K562 (cell line): ENCODE measurements at regions not wholly inside any gene's neighbourhood (a gene's known extent, or its start where the extent isn't known, plus 50 kb on each side); places are given as distances from the start of the nearest gene placed in this dataset.

ENCODE experiments used
- ATAC-seq: fragments of 200-7000 bp; cut with Tn5 transposase; 3 replicates; pipeline ENCODE4 v1.9.1; 2020; ENCODE audit warnings: moderate library complexity
- BruUV-seq: library from RNA; stranded (reverse); fragments of 400-500 nt; replicated peaks from 2 replicates; lab custom pipeline; 2021; lab: Mats Ljungman, UMichigan
- CTCF ChIA-PET: fragments of 300-600 bp; formaldehyde crosslinking; extraction: SDS; loops from one replicate; lab custom pipeline; 2021; ENCODE audit warnings: low intra/inter-chr PET ratio; lab: Yijun Ruan, JAX
- POLR2A ChIA-PET: fragments of 300-600, 350-650 bp; sonication (Branson Sonifier 250); formaldehyde crosslinking; extraction: SDS; loops from one replicate; lab custom pipeline; 2021; ENCODE audit warnings: antibody characterized with exemption, inconsistent platforms; lab: Yijun Ruan, JAX
- DNase-seq, 4 experiments: peaks; one replicate each; pipeline versions ENCODE4 v3.0.0 to v3.0.0-alpha.2; 2011 to 2018; ENCODE audit warnings: low spot score in 3 of 4, mixed read lengths in 3 of 4; ENCODE audit errors: extremely low read depth in 1 of 4
- FAIRE-seq: peaks from 2 replicates; lab custom pipeline; 2011; peaks lifted over from hg19 to GRCh38; lab: Jason Lieb, UNC
- H2AFZ ChIP-seq: 2 replicates; pipeline ENCODE4 v1.6.0; 2011; ENCODE audit warnings: low read depth, low read length, control low read depth, inconsistent platforms
- H3K27ac ChIP-seq: fragments of 200-600 bp; 3 replicates; pipeline ENCODE4 v1.8.0; 2011; ENCODE audit warnings: low read depth, mild to moderate bottlenecking, control low read depth, inconsistent platforms, low read length, moderate library complexity, mixed read lengths; ENCODE audit errors: extremely low read depth
- H3K27me3 ChIP-seq, 2 experiments: fragments of 300-600 bp in 1 of 2; 2 replicates in 1 of 2; 3 replicates in 1 of 2; pipeline versions ENCODE4 v1.6.0 to v1.8.0; 2011; ENCODE audit warnings: inconsistent platforms in 2 of 2, low read length in 2 of 2, mild to moderate bottlenecking in 1 of 2, mixed read lengths in 1 of 2, moderate library complexity in 1 of 2; ENCODE audit not compliant: control insufficient read depth in 2 of 2, insufficient read depth in 2 of 2
- H3K36me3 ChIP-seq: fragments of 300-600 bp; 3 replicates; pipeline ENCODE4 v1.8.0; 2011; ENCODE audit warnings: mild to moderate bottlenecking, low read length, inconsistent platforms; ENCODE audit not compliant: control insufficient read depth, insufficient read depth
- H3K4me1 ChIP-seq, 2 experiments: fragments of 200-600 bp in 1 of 2; replicated peaks in 1 of 2; 2 replicates in 1 of 2; 3 replicates in 1 of 2; pipeline versions ENCODE4 v1.5.1 to v1.8.0; 2011; ENCODE audit warnings: inconsistent platforms in 2 of 2, low read length in 2 of 2, mild to moderate bottlenecking in 1 of 2, mixed read lengths in 1 of 2, moderate library complexity in 1 of 2; ENCODE audit not compliant: control insufficient read depth in 2 of 2, insufficient read depth in 2 of 2
- H3K4me2 ChIP-seq: 2 replicates; pipeline ENCODE4 v1.6.1; 2011; ENCODE audit warnings: low read length, control low read depth, inconsistent platforms, mixed read lengths; ENCODE audit not compliant: insufficient read depth
- H3K4me3 ChIP-seq: fragments of 200-600 bp; sonication (generic), shearing (Covaris generic); 2 replicates; pipeline ENCODE4 v1.5.1; 2016; ENCODE audit warnings: control low read depth, inconsistent platforms
- H3K79me2 ChIP-seq: fragments of 200-600 bp; 3 replicates; pipeline ENCODE4 v1.8.0; 2011; ENCODE audit warnings: low read length, inconsistent platforms; ENCODE audit not compliant: control insufficient read depth, insufficient read depth
- H3K9ac ChIP-seq, 2 experiments: 2 replicates each; pipeline versions ENCODE4 v1.6.0 to v1.6.1; 2011; ENCODE audit warnings: low read depth in 2 of 2, low read length in 2 of 2, control low read depth in 1 of 2, inconsistent platforms in 1 of 2, mild to moderate bottlenecking in 1 of 2, mixed read lengths in 1 of 2; ENCODE audit not compliant: insufficient read depth in 1 of 2
- H3K9me1 ChIP-seq: one replicate; pipeline ENCODE4 v1.6.0; 2011; ENCODE audit warnings: inconsistent platforms, mild to moderate bottlenecking, low read length, moderate library complexity; ENCODE audit not compliant: control insufficient read depth, insufficient read depth
- H3K9me3 ChIP-seq: replicated peaks from 2 replicates; pipeline ENCODE4 v1.5.1; 2011; ENCODE audit warnings: low read depth, low read length, inconsistent platforms; ENCODE audit not compliant: control insufficient read depth, insufficient read depth
- H4K20me1 ChIP-seq: replicated peaks from 2 replicates; pipeline ENCODE4 v1.6.1; 2011; ENCODE audit warnings: low read length, inconsistent platforms, mixed read lengths; ENCODE audit not compliant: control insufficient read depth, insufficient read depth
- CBX8 ChIP-seq: fragments of 200-600 bp; sonication (generic); IDR thresholded peaks from 2 replicates; pipeline ENCODE4 v1.6.1; 2012; ENCODE audit warnings: borderline replicate concordance, mixed run types, low read depth, mild to moderate bottlenecking, moderate library complexity, mixed read lengths, low read length, control low read depth, inconsistent platforms; ENCODE audit not compliant: poor library complexity, severe bottlenecking; ENCODE audit errors: extremely low read depth
- EP400 ChIP-seq: fragments of 450-650 bp; IDR thresholded peaks from 2 replicates; pipeline ENCODE4 v1.6.1; 2017; ENCODE audit warnings: antibody characterized with exemption, mild to moderate bottlenecking, moderate library complexity
- GTF2E2 ChIP-seq: fragments of 200-800 bp; sonication (Bioruptor generic); IDR thresholded peaks from 2 replicates; pipeline ENCODE4 v1.6.1; 2016; ENCODE audit warnings: missing genetic modification characterization, missing compliant biosample characterization
- HDAC6 ChIP-seq: IDR thresholded peaks from 2 replicates; pipeline ENCODE4 v1.6.1; 2012; ENCODE audit warnings: low read depth, mild to moderate bottlenecking, control low read depth, inconsistent platforms, low read length, moderate library complexity
- KLF10 ChIP-seq: fragments of 250-450 bp; sonication (Bioruptor Pico); IDR thresholded peaks from 2 replicates; pipeline ENCODE4 v1.6.1; 2021; ENCODE audit warnings: matching md5 sums
- MYC ChIP-seq, 2 experiments: fragments of 250-450 bp in 1 of 2; sonication (Bioruptor Pico) in 1 of 2; IDR thresholded peaks; 2 replicates each; pipeline versions ENCODE4 v1.5.1 to v1.6.1; 2012 to 2021; ENCODE audit warnings: low read depth in 2 of 2, borderline replicate concordance in 1 of 2, improper control_type of control experiment in 1 of 2, low read length in 1 of 2, mild to moderate bottlenecking in 1 of 2, moderate library complexity in 1 of 2
- NEUROD1 ChIP-seq: fragments of 150-350 bp; IDR thresholded peaks from 2 replicates; pipeline ENCODE4 v1.6.1; 2014; ENCODE audit warnings: borderline replicate concordance, low read length, low read depth; ENCODE audit not compliant: partially characterized antibody
- POLR2AphosphoS5 ChIP-seq: IDR thresholded peaks from 2 replicates; pipeline ENCODE4 v1.6.1; 2011; ENCODE audit warnings: mild to moderate bottlenecking, low read depth, low read length, moderate library complexity; ENCODE audit not compliant: control insufficient read depth, insufficient read depth
- PTTG1 ChIP-seq: fragments of 450-650 bp; IDR thresholded peaks from 2 replicates; pipeline ENCODE4 v1.6.1; 2016; ENCODE audit warnings: low read depth, mild to moderate bottlenecking, missing genetic modification characterization, missing compliant biosample characterization
- SP2 ChIP-seq: IDR thresholded peaks from 2 replicates; pipeline ENCODE4 v1.6.1; 2011; ENCODE audit warnings: mild to moderate bottlenecking, low read depth, low read length, moderate library complexity; ENCODE audit not compliant: poor library complexity, severe bottlenecking; ENCODE audit errors: extremely low read depth
- STAG1 ChIP-seq: sonication (generic); formaldehyde crosslinking; IDR thresholded peaks from 2 replicates; pipeline ENCODE4 v1.5.0; 2020; ENCODE audit warnings: missing genetic modification reagents, borderline replicate concordance
- ZNF175 ChIP-seq: fragments of 200-800 bp; sonication (Bioruptor generic); IDR thresholded peaks from 2 replicates; pipeline ENCODE4 v1.6.1; 2016; ENCODE audit warnings: low read depth, mild to moderate bottlenecking, missing genetic modification characterization, missing compliant biosample characterization
- ZSCAN32 ChIP-seq: fragments of 450-650 bp; formaldehyde crosslinking; IDR thresholded peaks from 2 replicates; pipeline ENCODE4 v1.4.0; 2020; ENCODE audit warnings: mild to moderate bottlenecking, moderate library complexity
- WGBS: fragments of 100-300 bp; shearing (Covaris generic); methylation state at CpG from one replicate; pipeline ENCODE4 v1.1.6; 2016; ENCODE audit warnings: low coverage, mixed read lengths; ENCODE audit not compliant: insufficient coverage; ENCODE audit errors: missing lambda C conversion rate; 5-methylcytosine and 5-hydroxymethylcytosine counted together
- in situ Hi-C: fragments of 300-500 bp; cut with MboI; formaldehyde crosslinking; loops from 4 replicates; pipeline ENCODE4 v1.15.0; 2018; ENCODE audit warnings: inconsistent platforms, mixed read lengths
- intact Hi-C: fragments of 100-400 bp; cut with micrococcal nuclease; formaldehyde crosslinking; loops from 2 replicates; pipeline ENCODE4 v1.14.2; 2022
- TF ChIP-seq, protein P1 (sequence below): fragments of 250-450 bp; sonication (Bioruptor Pico); IDR thresholded peaks from 2 replicates; pipeline ENCODE4 v1.4.0; 2020; ENCODE audit warnings: mild to moderate bottlenecking, moderate library complexity
- TF ChIP-seq, protein P2 (sequence below): fragments of 450-650 bp; IDR thresholded peaks from 2 replicates; pipeline ENCODE4 v1.6.1; 2016; ENCODE audit warnings: antibody characterized with exemption
- TF ChIP-seq, protein P3 (sequence below), 2 experiments: fragments of 450-650 bp in 1 of 2; sonication (generic) in 1 of 2; formaldehyde crosslinking; conservative IDR thresholded peaks; 2 replicates each; pipeline versions ENCODE4 v1.4.0 to v1.8.1; 2020 to 2022; ENCODE audit warnings: mild to moderate bottlenecking in 1 of 2, missing genetic modification reagents in 1 of 2
- TF ChIP-seq, protein P4 (sequence below), 2 experiments: fragments of 200-800 bp in 1 of 2; sonication (Bioruptor generic) in 1 of 2; sonication (generic) in 1 of 2; formaldehyde crosslinking in 1 of 2; IDR thresholded peaks in 1 of 2; conservative IDR thresholded peaks in 1 of 2; 2 replicates each; pipeline versions ENCODE4 v1.5.0 to v1.6.1; 2016 to 2020; ENCODE audit warnings: missing compliant biosample characterization in 1 of 2, missing genetic modification characterization in 1 of 2, missing genetic modification reagents in 1 of 2

- CTCF ChIA-PET: no interaction called here
- no peak for TF ChIP-seq KLF10
- TF ChIP-seq, protein P1, sequence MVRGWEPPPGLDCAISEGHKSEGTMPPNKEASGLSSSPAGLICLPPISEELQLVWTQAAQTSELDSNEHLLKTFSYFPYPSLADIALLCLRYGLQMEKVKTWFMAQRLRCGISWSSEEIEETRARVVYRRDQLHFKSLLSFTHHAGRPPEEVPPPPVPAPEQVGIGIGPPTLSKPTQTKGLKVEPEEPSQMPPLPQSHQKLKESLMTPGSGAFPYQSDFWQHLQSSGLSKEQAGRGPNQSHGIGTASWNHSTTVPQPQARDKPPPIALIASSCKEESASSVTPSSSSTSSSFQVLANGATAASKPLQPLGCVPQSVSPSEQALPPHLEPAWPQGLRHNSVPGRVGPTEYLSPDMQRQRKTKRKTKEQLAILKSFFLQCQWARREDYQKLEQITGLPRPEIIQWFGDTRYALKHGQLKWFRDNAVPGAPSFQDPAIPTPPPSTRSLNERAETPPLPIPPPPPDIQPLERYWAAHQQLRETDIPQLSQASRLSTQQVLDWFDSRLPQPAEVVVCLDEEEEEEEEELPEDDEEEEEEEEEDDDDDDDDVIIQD (CRISPR knock-in tag): no peak
- TF ChIP-seq, protein P2, sequence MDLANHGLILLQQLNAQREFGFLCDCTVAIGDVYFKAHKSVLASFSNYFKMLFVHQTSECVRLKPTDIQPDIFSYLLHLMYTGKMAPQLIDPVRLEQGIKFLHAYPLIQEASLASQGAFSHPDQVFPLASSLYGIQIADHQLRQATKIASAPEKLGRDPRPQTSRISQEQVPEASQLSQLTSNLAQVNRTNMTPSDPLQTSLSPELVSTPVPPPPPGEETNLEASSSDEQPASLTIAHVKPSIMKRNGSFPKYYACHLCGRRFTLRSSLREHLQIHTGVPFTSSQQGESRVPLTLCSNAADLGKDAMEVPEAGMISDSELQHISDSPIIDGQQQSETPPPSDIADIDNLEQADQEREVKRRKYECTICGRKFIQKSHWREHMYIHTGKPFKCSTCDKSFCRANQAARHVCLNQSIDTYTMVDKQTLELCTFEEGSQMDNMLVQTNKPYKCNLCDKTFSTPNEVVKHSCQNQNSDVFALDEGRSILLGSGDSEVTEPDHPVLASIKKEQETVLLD: no peak
- no peak for TF ChIP-seq POLR2AphosphoS5
- TF ChIP-seq, protein P3, sequence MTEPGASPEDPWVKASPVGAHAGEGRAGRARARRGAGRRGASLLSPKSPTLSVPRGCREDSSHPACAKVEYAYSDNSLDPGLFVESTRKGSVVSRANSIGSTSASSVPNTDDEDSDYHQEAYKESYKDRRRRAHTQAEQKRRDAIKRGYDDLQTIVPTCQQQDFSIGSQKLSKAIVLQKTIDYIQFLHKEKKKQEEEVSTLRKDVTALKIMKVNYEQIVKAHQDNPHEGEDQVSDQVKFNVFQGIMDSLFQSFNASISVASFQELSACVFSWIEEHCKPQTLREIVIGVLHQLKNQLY (CRISPR knock-in tag; conservative IDR thresholded peaks at IDR 0.05): no peak
- TF ChIP-seq NEUROD1: no peak
- no peak for TF ChIP-seq SP2
- no peak for TF ChIP-seq GTF2E2 (tag)
- TF ChIP-seq HDAC6: no peak
- no peak for TF ChIP-seq EP400
- TF ChIP-seq MYC (IDR thresholded peaks at IDR 0.05; ENCODE audit: low read depth, low read length): no peak
- TF ChIP-seq MYC (CRISPR knock-in tag; IDR thresholded peaks at IDR 0.05; ENCODE audit: borderline replicate concordance, low read depth): no peak
- no peak for TF ChIP-seq ZSCAN32 (CRISPR knock-in tag)
- TF ChIP-seq ZNF175 (CRISPR knock-in tag): no peak
- no peak for TF ChIP-seq STAG1 (CRISPR knock-in tag)
- TF ChIP-seq, protein P4, sequence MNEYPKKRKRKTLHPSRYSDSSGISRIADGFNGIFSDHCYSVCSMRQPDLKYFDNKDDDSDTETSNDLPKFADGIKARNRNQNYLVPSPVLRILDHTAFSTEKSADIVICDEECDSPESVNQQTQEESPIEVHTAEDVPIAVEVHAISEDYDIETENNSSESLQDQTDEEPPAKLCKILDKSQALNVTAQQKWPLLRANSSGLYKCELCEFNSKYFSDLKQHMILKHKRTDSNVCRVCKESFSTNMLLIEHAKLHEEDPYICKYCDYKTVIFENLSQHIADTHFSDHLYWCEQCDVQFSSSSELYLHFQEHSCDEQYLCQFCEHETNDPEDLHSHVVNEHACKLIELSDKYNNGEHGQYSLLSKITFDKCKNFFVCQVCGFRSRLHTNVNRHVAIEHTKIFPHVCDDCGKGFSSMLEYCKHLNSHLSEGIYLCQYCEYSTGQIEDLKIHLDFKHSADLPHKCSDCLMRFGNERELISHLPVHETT (CRISPR knock-in tag; conservative IDR thresholded peaks at IDR 0.05 in 1 of 2, IDR thresholded peaks at IDR 0.05 in 1 of 2): no peak
- no peak for TF ChIP-seq CBX8
- TF ChIP-seq PTTG1 (tag): no peak
Observed at GRCh38 chr5:89698028-89698427, 711.5 kb downstream of the CETN3 start.

More at GRCh38 chr5:89698028-89698427, 711.5 kb downstream of the CETN3 start:
- H2AFZ ChIP-seq: no peak overlapping the region
- H3K36me3 ChIP-seq: no peaks in the 10 kb centered on the region
- no peaks in the 10 kb centered on the region for H4K20me1 ChIP-seq
- H3K9ac ChIP-seq: no peak overlapping the region
- POLR2A ChIA-PET: no interaction called here
- WGBS: 0% methylated on average over 2 of the region's 2 CpGs
- no peak overlapping the region for H3K27ac ChIP-seq
- H3K4me1 ChIP-seq: no peaks in the 10 kb centered on the region
- no TSS peak for BruUV-seq
- FAIRE-seq: no peak
- no peak overlapping the region for H3K4me2 ChIP-seq
- no peak for ATAC-seq
- H3K4me3 ChIP-seq: no peak overlapping the region
- in situ Hi-C loops (no loop called here), intact Hi-C loops (no loop called here)
- no peaks in the 10 kb centered on the region for H3K27me3 ChIP-seq
- DNase-seq: no peak
- H3K9me3 ChIP-seq: no peaks in the 10 kb centered on the region
- no peaks in the 10 kb centered on the region for H3K79me2 ChIP-seq
- no peaks in the 10 kb centered on the region for H3K9me1 ChIP-seq
